ENCODE measurements at regions not wholly inside any gene's neighbourhood (a gene's known extent, or its start where the extent isn't known, plus 50 kb on each side); places are given as distances from the start of the nearest gene placed in this dataset.

- no peak for TF ChIP-seq CTCF (IDR thresholded peaks at IDR 0.05; ENCODE audit: extremely low read depth in 1 of 2, insufficient read depth in 1 of 2, low read depth in 1 of 2, low read length in 2 of 2)
- TF ChIP-seq MAX (IDR thresholded peaks at IDR 0.05; ENCODE audit: insufficient read depth, insufficient read length): no peak
Measured at GRCh38 chr5:165620394-165620793, 2115.0 kb downstream of the MAT2B start.

Measured in endothelial cell of umbilical vein (primary cell).